GM18868 (cell line): ENCODE measurements at regions not wholly inside any gene's neighbourhood (a gene's known extent, or its start where the extent isn't known, plus 50 kb on each side); places are given as distances from the start of the nearest gene placed in this dataset.

ENCODE experiments used
- ATAC-seq: cut with Tn5 transposase; IDR thresholded peaks from one replicate; pipeline ENCODE4 v1.9.1; 2021; ENCODE audit warnings: mild to moderate bottlenecking, moderate library complexity; ENCODE audit not compliant: unreplicated experiment

DNA sequence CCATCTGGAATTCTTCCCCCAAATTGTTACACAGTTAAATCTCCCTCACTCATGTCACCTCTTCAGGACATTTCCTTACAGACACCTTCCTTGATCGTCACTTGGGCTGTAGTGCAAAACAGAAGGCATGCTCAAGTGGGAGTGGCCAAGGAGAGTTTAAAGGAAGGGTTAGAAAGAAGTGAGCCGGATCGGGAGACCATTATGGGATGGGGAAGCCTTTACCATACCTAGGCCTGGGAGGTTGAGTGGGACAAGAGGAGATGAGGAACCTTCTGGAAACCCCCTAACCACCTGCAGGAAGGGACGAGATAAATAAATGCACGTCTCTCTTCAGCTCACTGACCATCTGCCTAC is 102.7 kb downstream of the UCHL1 start:
- ATAC-seq: no peak

GRCh38 chr4:41359836-41360213 is 103.1 kb downstream of the UCHL1 start:
- ATAC-seq: no peak

DNA sequence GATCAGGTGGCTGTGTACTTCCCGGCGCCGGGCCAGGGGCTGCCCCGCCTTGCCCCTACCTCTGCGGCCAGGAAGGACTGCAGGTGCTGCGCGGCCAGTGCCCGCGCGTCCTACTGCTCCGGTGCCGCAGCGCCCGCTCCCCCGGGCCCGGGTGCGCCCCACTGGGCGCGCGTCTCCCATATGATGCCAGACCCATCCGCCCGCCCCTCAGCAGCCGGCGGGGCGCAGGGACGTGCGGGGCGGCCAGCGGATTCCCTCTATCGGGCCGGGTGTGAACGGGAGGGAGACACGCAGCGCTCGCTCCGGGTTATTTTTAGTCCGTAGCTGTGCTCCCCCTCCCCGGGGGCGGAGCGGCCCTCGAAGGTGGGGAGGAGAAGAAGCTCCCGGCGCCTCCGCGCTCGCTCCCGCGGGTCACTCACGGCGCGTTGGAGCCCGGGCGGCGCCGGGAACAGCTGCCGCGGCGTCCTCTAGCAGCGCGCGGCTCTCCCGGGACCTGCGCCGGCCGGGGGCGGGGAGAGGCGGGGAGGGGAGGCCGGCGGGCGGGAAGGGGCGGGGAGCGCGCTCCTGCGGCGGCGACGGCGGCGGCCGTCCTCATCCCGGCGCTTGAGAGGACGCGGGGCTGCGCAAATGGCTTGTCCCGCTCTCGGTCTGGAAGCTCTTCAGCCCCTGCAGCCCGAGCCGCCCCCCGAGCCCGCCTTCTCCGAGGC is 103.6 kb downstream of the UCHL1 start:
- no peak for ATAC-seq

DNA sequence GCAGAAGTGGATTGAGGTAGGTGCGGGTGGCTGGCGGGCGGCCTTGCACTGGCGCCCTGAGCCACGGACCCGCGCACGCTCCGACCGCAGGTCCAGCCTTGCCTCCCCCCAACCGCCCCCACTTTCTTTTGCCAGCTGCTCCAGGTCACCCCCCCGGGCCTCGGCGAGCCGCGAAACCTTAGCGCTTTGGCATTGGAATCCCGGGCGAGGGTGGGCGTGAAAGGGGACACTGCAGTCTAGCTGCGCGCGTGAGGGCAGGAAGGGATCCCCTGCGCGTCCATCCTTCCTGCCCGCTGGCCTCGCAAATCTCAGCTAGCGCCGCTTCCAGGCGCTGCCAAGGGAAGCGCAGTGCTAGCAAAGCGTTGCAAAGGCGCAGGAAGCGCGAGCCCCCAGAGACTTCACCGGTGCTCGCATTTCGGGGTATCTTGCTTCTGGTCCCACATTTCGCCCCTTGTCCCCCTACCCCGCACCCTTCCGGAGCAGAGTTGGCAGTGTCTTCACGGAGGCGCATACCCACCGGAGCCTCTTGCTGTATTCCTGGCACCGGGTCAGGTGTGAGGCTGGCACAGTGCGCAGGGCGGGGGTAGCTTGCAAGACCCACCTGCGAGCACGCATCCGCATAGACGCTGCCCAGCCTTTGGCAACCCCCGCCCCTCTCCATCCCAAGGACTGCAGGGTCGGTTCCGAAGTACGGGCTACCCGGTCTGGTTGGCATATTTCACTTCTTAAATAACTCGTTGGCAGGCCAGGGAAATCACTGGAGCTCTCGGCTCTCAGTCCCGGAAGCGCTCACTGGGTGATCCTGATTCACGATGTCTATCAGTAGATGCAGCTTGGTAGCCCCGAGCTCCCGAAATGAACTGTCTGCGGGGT is 104.4 kb downstream of the UCHL1 start:
- ATAC-seq: no peak

DNA sequence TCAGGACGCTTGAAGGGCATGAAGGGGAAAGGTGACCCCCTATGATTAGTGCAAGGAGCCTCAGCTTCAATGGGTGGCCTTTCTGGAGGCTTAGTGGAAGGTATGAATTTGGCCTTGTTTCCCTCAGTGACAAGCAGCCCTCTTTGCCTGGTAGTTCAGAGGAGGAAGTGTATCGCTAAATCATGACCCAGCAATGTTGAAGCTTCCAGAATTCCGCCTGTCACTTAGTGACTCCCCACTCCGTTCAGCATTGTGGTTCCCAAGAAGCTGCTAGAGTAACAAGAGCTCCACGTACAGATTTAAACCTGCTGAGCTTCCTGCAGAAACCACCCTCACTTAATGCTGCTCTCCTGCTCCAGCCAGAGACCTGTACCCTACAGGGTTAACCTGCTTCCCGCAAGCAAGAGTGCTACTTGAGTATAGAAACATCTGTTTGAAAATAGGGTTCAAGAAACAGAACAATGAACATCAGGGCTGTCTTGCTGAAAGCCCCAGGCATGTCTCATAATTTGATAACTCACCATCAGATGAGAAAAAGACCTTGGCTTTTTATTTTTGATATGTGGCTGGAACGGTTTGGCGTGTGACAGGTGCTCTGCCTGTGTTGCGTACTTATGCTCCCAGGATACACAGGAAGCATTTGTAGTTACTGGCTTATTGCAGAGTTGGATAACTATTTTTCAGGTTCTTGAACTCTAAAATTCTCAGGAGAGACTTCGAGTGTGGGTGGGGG is 105.2 kb downstream of the UCHL1 start:
- no peak for ATAC-seq

GRCh38 chr4:41362621-41363383 is 106.1 kb downstream of the UCHL1 start:
- no peak for ATAC-seq

- ATAC-seq: no peak
Observed at GRCh38 chr4:41363384-41363981, 106.8 kb downstream of the UCHL1 start.

GRCh38 chr4:41364876-41365275 is 108.1 kb downstream of the UCHL1 start:
- no peak for ATAC-seq

DNA sequence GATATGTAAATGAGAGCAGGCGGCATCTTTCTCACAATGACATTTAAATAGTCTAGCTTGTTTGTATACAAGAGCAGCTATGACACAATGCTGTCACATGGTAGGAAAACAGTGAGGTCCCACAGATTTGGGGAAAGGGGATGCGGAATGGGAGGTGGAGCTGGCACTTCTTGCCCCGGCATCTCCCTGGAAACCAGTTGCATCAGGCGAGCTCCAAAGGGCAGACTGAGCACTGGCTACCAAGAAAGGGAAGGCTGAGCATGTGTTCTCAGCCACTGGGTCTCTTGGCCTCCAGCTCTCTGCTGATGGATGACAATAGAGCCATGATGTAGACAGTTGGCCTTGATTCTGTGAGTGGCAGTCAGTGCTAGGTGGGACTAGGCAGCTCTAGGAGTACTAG is 109.0 kb downstream of the UCHL1 start:
- ATAC-seq: no peak

- no peak for ATAC-seq
Observed at GRCh38 chr4:41366911-41367517, 110.3 kb downstream of the UCHL1 start.

DNA sequence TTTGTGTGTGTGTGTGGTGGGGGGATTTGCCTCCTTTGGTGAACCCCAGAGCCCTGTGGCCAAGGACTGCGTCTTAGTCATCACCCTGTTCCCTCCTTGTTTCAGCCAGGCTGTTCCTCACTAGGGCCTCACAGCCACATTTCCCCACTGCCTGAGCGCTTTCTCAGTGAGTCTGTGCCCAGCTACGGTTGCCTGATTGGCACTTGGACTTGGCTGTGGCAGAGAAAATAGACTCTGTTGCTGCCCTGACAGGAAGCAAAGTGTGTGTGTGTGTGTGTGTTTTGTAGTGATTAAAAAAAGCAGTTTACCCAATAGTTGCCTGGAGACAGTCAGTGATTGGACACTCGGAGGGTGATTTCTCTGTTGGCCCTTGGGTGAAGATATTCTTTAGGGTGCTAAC is 113.0 kb downstream of the UCHL1 start:
- no peak for ATAC-seq

DNA sequence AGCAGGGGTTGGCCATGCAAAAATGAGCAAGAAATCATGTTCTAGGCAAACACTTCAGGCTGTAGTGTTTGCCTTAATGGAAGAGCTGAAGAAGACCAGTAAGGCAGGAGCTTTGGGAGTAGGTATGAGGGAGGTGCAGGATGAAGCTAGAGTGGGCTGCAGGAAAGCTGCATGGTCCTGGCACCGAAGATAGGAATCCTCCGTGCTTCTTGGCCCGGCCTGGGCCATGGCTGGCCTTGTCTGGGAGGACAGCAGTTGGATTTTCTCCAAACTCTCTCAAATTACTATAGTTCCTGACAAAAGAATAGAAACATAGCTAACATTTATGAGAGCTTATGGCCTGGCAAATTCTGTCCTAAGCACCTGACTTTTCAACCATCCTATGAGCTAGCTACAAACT is 116.5 kb downstream of the UCHL1 start:
- no peak for ATAC-seq

DNA sequence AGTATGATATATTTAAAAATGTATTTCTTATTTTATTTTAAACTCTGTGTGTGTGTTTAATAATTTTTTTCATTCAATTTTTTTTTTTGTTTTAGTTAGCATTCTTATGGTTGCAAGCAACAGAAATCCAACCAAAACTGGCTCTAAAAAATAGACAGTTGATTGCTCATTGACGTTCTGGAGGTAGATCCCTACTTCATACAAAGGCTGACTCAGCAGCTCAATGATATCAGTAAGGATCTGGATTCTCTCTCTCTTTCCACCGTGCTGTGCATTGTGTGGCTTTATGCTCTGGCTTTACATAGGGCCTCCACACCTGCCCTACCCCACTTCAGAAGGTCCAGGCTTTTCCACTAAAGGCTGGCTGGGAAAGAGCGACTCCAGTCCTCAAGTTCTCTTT is 117.8 kb downstream of the UCHL1 start:
- ATAC-seq: no peak

DNA sequence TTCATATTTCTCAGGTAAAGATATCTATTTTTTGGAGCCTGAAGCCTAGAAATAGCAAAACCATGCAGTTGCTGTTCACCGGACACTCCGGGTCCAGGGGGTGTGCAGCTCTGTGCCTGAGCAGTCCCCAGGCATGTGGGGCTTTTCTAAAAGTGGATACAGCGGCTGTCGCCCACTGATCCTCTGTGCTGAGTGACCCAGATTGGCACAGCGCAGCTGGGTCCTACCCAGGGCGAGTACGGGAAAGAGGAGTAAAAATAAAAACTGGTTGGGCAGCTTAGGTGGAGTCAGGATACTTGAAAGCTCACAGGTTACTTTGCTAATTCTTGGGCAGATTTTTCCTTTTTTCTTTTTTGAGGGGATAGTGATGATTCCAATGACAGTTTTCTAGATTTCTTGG is 118.8 kb downstream of the UCHL1 start:
- no peak for ATAC-seq

DNA sequence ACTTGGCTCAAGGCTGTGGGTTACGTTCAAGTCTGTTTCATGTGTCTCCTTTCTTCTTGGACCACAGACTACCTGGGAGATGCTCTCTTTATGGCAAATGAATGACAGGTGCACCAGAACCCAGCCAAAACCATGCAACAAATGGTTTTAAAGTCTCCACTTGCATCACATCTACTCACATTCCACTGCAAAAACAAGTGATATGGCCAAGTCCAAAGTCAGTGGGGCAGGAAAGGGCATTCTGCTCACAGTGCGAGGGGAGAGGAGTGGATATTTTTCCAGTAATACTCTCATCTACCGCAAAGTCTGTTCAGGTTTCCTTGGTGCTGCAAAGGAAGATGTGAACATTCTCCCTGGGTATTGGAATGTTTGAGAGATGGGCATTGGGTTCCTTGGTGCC is 120.5 kb downstream of the UCHL1 start:
- ATAC-seq: no peak

GRCh38 chr4:41379230-41379629 is 122.5 kb downstream of the UCHL1 start:
- no peak for ATAC-seq

- ATAC-seq: no peak
Observed at GRCh38 chr4:41380511-41381157, 123.9 kb downstream of the UCHL1 start.

GRCh38 chr4:41381384-41381783 is 124.7 kb downstream of the UCHL1 start:
- ATAC-seq: no peak

DNA sequence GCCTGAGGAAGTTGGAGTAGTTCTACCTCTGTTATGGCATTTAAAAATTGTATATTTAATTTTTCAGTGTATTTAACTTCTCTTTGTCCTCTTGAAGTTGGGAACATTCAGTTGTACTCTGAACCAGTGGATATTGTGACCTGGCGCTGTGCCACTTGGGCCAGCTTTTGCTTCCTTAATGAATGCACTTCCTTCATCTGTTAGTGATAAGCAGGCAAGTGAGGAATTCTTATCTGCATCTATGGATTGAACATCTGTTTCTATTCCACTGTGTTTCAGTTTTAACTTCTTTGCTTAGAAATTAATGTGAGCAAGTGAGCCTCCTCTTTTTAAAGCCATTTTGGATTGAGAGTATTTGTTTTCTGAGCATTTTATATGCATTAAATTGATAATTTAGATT is 128.3 kb downstream of the UCHL1 start:
- ATAC-seq: no peak

DNA sequence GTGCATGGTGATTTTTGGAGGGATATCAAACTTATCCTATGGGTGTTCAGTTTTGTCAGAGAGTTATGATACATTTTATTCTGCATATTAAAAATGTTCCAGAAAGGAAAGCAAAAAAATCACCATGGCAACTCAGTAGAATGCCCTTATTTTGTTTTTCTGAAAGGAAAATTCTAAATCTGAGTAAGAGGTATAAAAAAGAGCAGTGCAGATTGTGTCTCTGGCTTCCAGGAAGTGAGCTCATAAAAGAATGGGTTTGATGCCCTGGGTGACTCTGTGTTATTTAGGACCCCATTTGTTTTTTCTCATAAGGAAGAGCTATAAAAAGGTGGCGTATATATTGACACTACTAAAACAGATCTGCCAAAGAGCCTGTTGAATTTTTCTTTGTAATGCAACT is 128.8 kb downstream of the UCHL1 start:
- no peak for ATAC-seq
